Neural cell (in vitro differentiated cells): ENCODE measurements at regions not wholly inside any gene's neighbourhood (a gene's known extent, or its start where the extent isn't known, plus 50 kb on each side); places are given as distances from the start of the nearest gene placed in this dataset.
A peak's percentile ranks its signal among the peaks of the same experiment; 100 is the strongest.

Source experiments
- H2AFZ ChIP-seq: fragments of 200-600, 300-800 bp; sonication (generic), shearing (Covaris generic); 2 replicates; pipeline ENCODE4 v1.6.0; 2014; ENCODE audit warnings: low read depth, mild to moderate bottlenecking, antibody characterized with exemption, low read length, moderate library complexity
- H3F3A ChIP-seq: fragments of 200-600 bp; shearing (Covaris generic); 2 replicates; pipeline ENCODE4 v1.6.1; 2016; ENCODE audit warnings: mild to moderate bottlenecking, moderate library complexity, mixed read lengths, antibody characterized with exemption, low read length; ENCODE audit not compliant: insufficient read depth, poor library complexity, severe bottlenecking
- H3K27ac ChIP-seq: fragments of 200-600, 300-800 bp; sonication (generic), shearing (Covaris generic); 2 replicates; pipeline ENCODE4 v1.5.1; 2014; ENCODE audit warnings: mild to moderate bottlenecking, low read length, moderate library complexity
- H3K27me3 ChIP-seq: fragments of 300-800, 200-600 bp; sonication (generic), shearing (Covaris generic); 2 replicates; pipeline ENCODE4 v1.6.0; 2014; ENCODE audit warnings: mild to moderate bottlenecking, low read depth, low read length, moderate library complexity; ENCODE audit not compliant: insufficient read depth
- H3K36me3 ChIP-seq: fragments of 300-800, 200-600 bp; sonication (generic), shearing (Covaris generic); 2 replicates; pipeline ENCODE4 v1.5.1; 2014; ENCODE audit warnings: mild to moderate bottlenecking, antibody characterized with exemption, low read length, moderate library complexity; ENCODE audit not compliant: insufficient read depth
- H3K4me2 ChIP-seq: fragments of 300-800, 200-600 bp; sonication (generic), shearing (Covaris generic); 2 replicates; pipeline ENCODE4 v1.6.0; 2014; ENCODE audit warnings: mild to moderate bottlenecking, low read length
- H3K4me3 ChIP-seq: fragments of 300-800, 200-600 bp; sonication (generic), shearing (Covaris generic); 2 replicates; pipeline ENCODE4 v1.5.1; 2014; ENCODE audit warnings: mild to moderate bottlenecking, low read length, moderate library complexity
- H3K79me2 ChIP-seq: fragments of 200-600 bp; shearing (Covaris generic); replicated peaks from 2 replicates; pipeline ENCODE4 v1.6.0; 2014; ENCODE audit warnings: mild to moderate bottlenecking, low read length, moderate library complexity; ENCODE audit not compliant: insufficient read depth
- H3K9ac ChIP-seq: fragments of 300-800, 200-600 bp; sonication (generic), shearing (Covaris generic); 2 replicates; pipeline ENCODE4 v1.6.1; 2016; ENCODE audit warnings: mild to moderate bottlenecking, low read length, mixed read lengths
- H3K9me2 ChIP-seq: fragments of 200-600 bp; shearing (Covaris generic); 2 replicates; pipeline ENCODE4 v1.6.1; 2016; ENCODE audit warnings: mild to moderate bottlenecking, low read length, mixed read lengths; ENCODE audit not compliant: insufficient read depth
- H3K9me3 ChIP-seq: fragments of 200-600, 300-800 bp; sonication (generic), shearing (Covaris generic); 2 replicates; pipeline ENCODE4 v1.6.1; 2016; ENCODE audit warnings: mild to moderate bottlenecking, mixed run types, low read length, moderate library complexity, mixed read lengths
- H4K20me1 ChIP-seq: fragments of 200-600 bp; shearing (Covaris generic); 2 replicates; pipeline ENCODE4 v1.6.1; 2016; ENCODE audit warnings: mild to moderate bottlenecking, mixed run types; ENCODE audit not compliant: insufficient read depth
- CTCF ChIP-seq: fragments of 450-650 bp; IDR thresholded peaks from 2 replicates; pipeline ENCODE4 v1.5.1; 2014; ENCODE audit warnings: antibody characterized with exemption, mild to moderate bottlenecking, moderate library complexity; ENCODE audit not compliant: poor library complexity, severe bottlenecking
- EP300 ChIP-seq: fragments of 450-650 bp; conservative IDR thresholded peaks from 2 replicates; pipeline ENCODE4 v1.6.1; 2014; ENCODE audit warnings: antibody characterized with exemption, mild to moderate bottlenecking, moderate library complexity; ENCODE audit not compliant: poor library complexity, severe bottlenecking
- EZH2 ChIP-seq: fragments of 200-600, 300-800 bp; shearing (Covaris generic), sonication (generic); IDR thresholded peaks from 2 replicates; pipeline ENCODE4 v1.6.1; 2014; ENCODE audit warnings: antibody characterized with exemption, low read length, borderline replicate concordance, mild to moderate bottlenecking; ENCODE audit not compliant: insufficient read depth, poor library complexity, severe bottlenecking
- MXI1 ChIP-seq: fragments of 450-650 bp; conservative IDR thresholded peaks from 2 replicates; pipeline ENCODE4 v1.6.1; 2014; ENCODE audit warnings: antibody characterized with exemption, mild to moderate bottlenecking; ENCODE audit not compliant: poor library complexity, severe bottlenecking
- POLR2AphosphoS5 ChIP-seq: IDR thresholded peaks from 2 replicates; pipeline ENCODE4 v1.6.1; 2012
- RAD21 ChIP-seq: fragments of 450-650 bp; conservative IDR thresholded peaks from 2 replicates; pipeline ENCODE4 v1.6.1; 2014; ENCODE audit warnings: antibody characterized with exemption, mild to moderate bottlenecking, moderate library complexity
- SMC3 ChIP-seq: fragments of 450-650 bp; conservative IDR thresholded peaks from 2 replicates; pipeline ENCODE4 v1.6.1; 2014; ENCODE audit warnings: antibody characterized with exemption, mild to moderate bottlenecking, moderate library complexity; ENCODE audit not compliant: poor library complexity
- TAF1 ChIP-seq: IDR thresholded peaks from 2 replicates; pipeline ENCODE4 v1.6.1; 2012; ENCODE audit warnings: low read depth
- TF ChIP-seq, protein P1 (sequence below): IDR thresholded peaks from 2 replicates; pipeline ENCODE4 v1.6.1; 2012; ENCODE audit warnings: borderline replicate concordance

DNA sequence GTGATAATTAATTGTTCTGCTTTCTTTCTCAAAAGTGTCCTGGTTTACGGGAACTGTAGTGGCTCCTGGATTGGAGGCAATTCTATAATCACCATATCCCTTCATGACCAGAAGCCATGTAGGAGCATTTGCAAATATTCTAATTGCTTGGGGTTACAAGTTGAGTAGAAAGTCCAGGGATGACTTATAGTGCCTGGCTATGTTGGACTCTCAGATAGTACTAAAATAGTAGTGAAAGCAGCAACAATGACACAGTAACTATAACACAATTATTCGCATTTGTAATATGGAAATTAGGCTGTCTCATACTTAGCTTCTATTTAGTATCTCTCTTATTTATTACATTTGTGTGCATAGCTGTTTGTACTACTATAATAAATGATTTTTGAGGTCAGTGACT lies 712.5 kb upstream of the GRAMD2B start:
- H3K27me3 ChIP-seq = no peaks in the 10 kb centered on the region
- TF ChIP-seq SMC3 = no peak
- TF ChIP-seq, protein P1, sequence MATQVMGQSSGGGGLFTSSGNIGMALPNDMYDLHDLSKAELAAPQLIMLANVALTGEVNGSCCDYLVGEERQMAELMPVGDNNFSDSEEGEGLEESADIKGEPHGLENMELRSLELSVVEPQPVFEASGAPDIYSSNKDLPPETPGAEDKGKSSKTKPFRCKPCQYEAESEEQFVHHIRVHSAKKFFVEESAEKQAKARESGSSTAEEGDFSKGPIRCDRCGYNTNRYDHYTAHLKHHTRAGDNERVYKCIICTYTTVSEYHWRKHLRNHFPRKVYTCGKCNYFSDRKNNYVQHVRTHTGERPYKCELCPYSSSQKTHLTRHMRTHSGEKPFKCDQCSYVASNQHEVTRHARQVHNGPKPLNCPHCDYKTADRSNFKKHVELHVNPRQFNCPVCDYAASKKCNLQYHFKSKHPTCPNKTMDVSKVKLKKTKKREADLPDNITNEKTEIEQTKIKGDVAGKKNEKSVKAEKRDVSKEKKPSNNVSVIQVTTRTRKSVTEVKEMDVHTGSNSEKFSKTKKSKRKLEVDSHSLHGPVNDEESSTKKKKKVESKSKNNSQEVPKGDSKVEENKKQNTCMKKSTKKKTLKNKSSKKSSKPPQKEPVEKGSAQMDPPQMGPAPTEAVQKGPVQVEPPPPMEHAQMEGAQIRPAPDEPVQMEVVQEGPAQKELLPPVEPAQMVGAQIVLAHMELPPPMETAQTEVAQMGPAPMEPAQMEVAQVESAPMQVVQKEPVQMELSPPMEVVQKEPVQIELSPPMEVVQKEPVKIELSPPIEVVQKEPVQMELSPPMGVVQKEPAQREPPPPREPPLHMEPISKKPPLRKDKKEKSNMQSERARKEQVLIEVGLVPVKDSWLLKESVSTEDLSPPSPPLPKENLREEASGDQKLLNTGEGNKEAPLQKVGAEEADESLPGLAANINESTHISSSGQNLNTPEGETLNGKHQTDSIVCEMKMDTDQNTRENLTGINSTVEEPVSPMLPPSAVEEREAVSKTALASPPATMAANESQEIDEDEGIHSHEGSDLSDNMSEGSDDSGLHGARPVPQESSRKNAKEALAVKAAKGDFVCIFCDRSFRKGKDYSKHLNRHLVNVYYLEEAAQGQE = no peak
- TF ChIP-seq EP300 = no peak
- TF ChIP-seq POLR2AphosphoS5 = no peak
- H3K4me2 ChIP-seq = no peak overlapping the region
- no peaks in the 10 kb centered on the region for H3K9me2 ChIP-seq
- no peaks in the 10 kb centered on the region for H3F3A ChIP-seq
- H3K9ac ChIP-seq = no peak overlapping the region
- H4K20me1 ChIP-seq = no peaks in the 10 kb centered on the region
- no peaks in the 10 kb centered on the region for H3K9me3 ChIP-seq
- no peak overlapping the region for H3K27ac ChIP-seq
- H2AFZ ChIP-seq = no peak overlapping the region
- no peaks in the 10 kb centered on the region for H3K79me2 ChIP-seq
- no peaks in the 10 kb centered on the region for H3K36me3 ChIP-seq
- H3K4me3 ChIP-seq = no peak overlapping the region

- no peaks in the 10 kb centered on the region for H3K9me2 ChIP-seq
- H2AFZ ChIP-seq = no peak overlapping the region
- H3K27me3 ChIP-seq = no peaks in the 10 kb centered on the region
- H3K79me2 ChIP-seq = no peaks in the 10 kb centered on the region
- no peak overlapping the region for H3K4me2 ChIP-seq
- no peaks in the 10 kb centered on the region for H3K36me3 ChIP-seq
- no peaks in the 10 kb centered on the region for H3F3A ChIP-seq
- no peak overlapping the region for H3K9ac ChIP-seq
- TF ChIP-seq RAD21 (no peak), CTCF (no peak), TAF1 (no peak), POLR2AphosphoS5 (no peak), EZH2 (no peak), SMC3 (no peak), EP300 (no peak), MXI1 (no peak)
- TF ChIP-seq, protein P1 = no peak
- no peaks in the 10 kb centered on the region for H4K20me1 ChIP-seq
- H3K9me3 ChIP-seq = no peaks in the 10 kb centered on the region
- no peak overlapping the region for H3K4me3 ChIP-seq
- peak overlapping the region; percentile 55 for H3K27ac ChIP-seq
Measured at GRCh38 chr5:125712397-125712796, 710.8 kb upstream of the GRAMD2B start.
